HCT116 (cell line): ENCODE measurements at regions not wholly inside any gene's neighbourhood (a gene's known extent, or its start where the extent isn't known, plus 50 kb on each side); places are given as distances from the start of the nearest gene placed in this dataset.

Experiments
- ATAC-seq: fragments of 200-7000 bp; cut with Tn5 transposase; 2 replicates; pipeline ENCODE4 v1.9.1; 2020; ENCODE audit warnings: mild to moderate bottlenecking, moderate library complexity
- BruUV-seq: library from RNA; stranded (reverse); fragments of 400-500 nt; replicated peaks from 2 replicates; lab custom pipeline; 2021; lab: Mats Ljungman, UMichigan
- CTCF ChIA-PET: fragments of 300-600 bp; sonication (Branson Sonifier 250); formaldehyde crosslinking; loops from one replicate; lab custom pipeline; 2021; ENCODE audit warnings: antibody characterized with exemption; lab: Charles Lee
- POLR2A ChIA-PET: fragments of 300-600, 350-600 bp; sonication (Branson Sonifier 250); formaldehyde crosslinking; loops from one replicate; lab custom pipeline; 2021; ENCODE audit warnings: antibody characterized with exemption; lab: Charles Lee
- RAD21 ChIA-PET, 2 experiments: fragments of 300-600 bp; sonication (Branson Sonifier 250); formaldehyde crosslinking; loops; one replicate each; lab custom pipeline; 2023; ENCODE audit warnings: low total read pairs in 2 of 2; ENCODE audit not compliant: uncharacterized antibody in 2 of 2, unreplicated experiment in 2 of 2, low non-redundant PET in 1 of 2; lab: Charles Lee
- DNase-seq: peaks from one replicate; pipeline ENCODE4 v3.0.0-alpha.2; 2010; ENCODE audit warnings: low read depth, low spot score
- H2AFZ ChIP-seq: fragments of 200-600 bp; shearing (Covaris generic), sonication (generic); 2 replicates; pipeline ENCODE4 v1.6.1; 2017; ENCODE audit warnings: low read depth, mixed run types, mixed read lengths, antibody characterized with exemption, low read length; ENCODE audit not compliant: poor library complexity, severe bottlenecking
- H3K27ac ChIP-seq: 2 replicates; pipeline ENCODE4 v1.5.1; 2012; ENCODE audit warnings: low read depth, low read length
- H3K27me3 ChIP-seq: fragments of 200-600 bp; sonication (generic); 2 replicates; pipeline ENCODE4 v1.6.1; 2016; ENCODE audit warnings: mixed run types, low read length, mixed read lengths; ENCODE audit not compliant: insufficient read depth
- H3K36me3 ChIP-seq, 2 experiments: fragments of 200-500 bp in 1 of 2; fragments of 200-600 bp in 1 of 2; sonication (Bioruptor generic) in 1 of 2; sonication (generic) in 1 of 2; 2 replicates each; pipeline versions ENCODE4 v1.5.1 to v1.6.1; 2014 to 2016; ENCODE audit warnings: low read length in 2 of 2, inconsistent platforms in 1 of 2, mixed read lengths in 1 of 2, mixed run types in 1 of 2; ENCODE audit not compliant: insufficient read depth in 2 of 2, control insufficient read depth in 1 of 2
- H3K4me1 ChIP-seq, 2 experiments: fragments of 200-600 bp in 1 of 2; sonication (generic) in 1 of 2; 2 replicates each; pipeline versions ENCODE4 v1.5.1 to v1.6.1; 2012 to 2017; ENCODE audit warnings: low read length in 2 of 2, inconsistent platforms in 1 of 2, mild to moderate bottlenecking in 1 of 2, mixed read lengths in 1 of 2, mixed run types in 1 of 2, moderate library complexity in 1 of 2; ENCODE audit not compliant: insufficient read depth in 2 of 2, control insufficient read depth in 1 of 2
- H3K4me2 ChIP-seq: fragments of 200-600 bp; sonication (generic); 2 replicates; pipeline ENCODE4 v1.6.1; 2017; ENCODE audit warnings: mixed run types, low read length, mixed read lengths
- H3K4me3 ChIP-seq, 2 experiments: fragments of 200-600 bp in 1 of 2; sonication (generic) in 1 of 2; replicated peaks in 1 of 2; 2 replicates each; pipeline ENCODE4 v1.5.1; 2011 to 2016; ENCODE audit warnings: low read length in 2 of 2, control low read depth in 1 of 2, low read depth in 1 of 2, mild to moderate bottlenecking in 1 of 2, mixed read lengths in 1 of 2, mixed run types in 1 of 2
- H3K79me2 ChIP-seq: fragments of 200-600 bp; sonication (generic); 2 replicates; pipeline ENCODE4 v1.6.1; 2017; ENCODE audit warnings: mild to moderate bottlenecking, mixed run types, low read length, moderate library complexity, mixed read lengths; ENCODE audit not compliant: insufficient read depth
- H3K9ac ChIP-seq: fragments of 200-600 bp; sonication (generic); 2 replicates; pipeline ENCODE4 v1.6.1; 2016; ENCODE audit warnings: low read length, mixed read lengths
- H3K9me2 ChIP-seq: fragments of 200-600 bp; sonication (generic), shearing (Covaris generic); 2 replicates; pipeline ENCODE4 v1.6.1; 2017; ENCODE audit warnings: mixed run types, mild to moderate bottlenecking, moderate library complexity; ENCODE audit not compliant: insufficient read depth
- H3K9me3 ChIP-seq, 2 experiments: fragments of 200-500 bp in 1 of 2; fragments of 200-600 bp in 1 of 2; sonication (Bioruptor generic) in 1 of 2; sonication (generic) in 1 of 2; 2 replicates each; pipeline ENCODE4 v1.6.1; 2014 to 2017; ENCODE audit warnings: low read length in 2 of 2, mixed read lengths in 2 of 2, inconsistent platforms in 1 of 2, low read depth in 1 of 2, mild to moderate bottlenecking in 1 of 2, mixed run types in 1 of 2, moderate library complexity in 1 of 2; ENCODE audit not compliant: control insufficient read depth in 1 of 2, insufficient read depth in 1 of 2
- H4K20me1 ChIP-seq: fragments of 200-600 bp; sonication (generic), shearing (Covaris generic); 2 replicates; pipeline ENCODE4 v1.6.1; 2017; ENCODE audit warnings: mixed run types, mild to moderate bottlenecking, moderate library complexity; ENCODE audit not compliant: insufficient read depth
- EZH2 ChIP-seq: fragments of 200-600 bp; sonication (generic); IDR thresholded peaks from 2 replicates; pipeline ENCODE4 v1.6.1; 2017; ENCODE audit warnings: antibody characterized with exemption, mixed run types
- EZH2phosphoT487 ChIP-seq: fragments of 200-600 bp; IDR thresholded peaks from 2 replicates; pipeline ENCODE4 v1.6.1; 2018; ENCODE audit warnings: antibody characterized with exemption, borderline replicate concordance
- JUND ChIP-seq: IDR thresholded peaks from 2 replicates; pipeline ENCODE4 v1.6.1; 2012
- POLR2A ChIP-seq: IDR thresholded peaks from 2 replicates; pipeline ENCODE4 v1.7.0; 2011; ENCODE audit warnings: borderline replicate concordance; ENCODE audit not compliant: insufficient read depth, insufficient read length; ENCODE audit errors: extremely low read depth
- POLR2AphosphoS5 ChIP-seq: IDR thresholded peaks from 2 replicates; pipeline ENCODE4 v1.6.1; 2011; ENCODE audit warnings: mild to moderate bottlenecking, low read depth, low read length, moderate library complexity
- SIN3A ChIP-seq: IDR thresholded peaks from 2 replicates; pipeline ENCODE4 v1.6.1; 2012; ENCODE audit warnings: low read depth
- SP1 ChIP-seq: IDR thresholded peaks from 2 replicates; pipeline ENCODE4 v1.6.1; 2012; ENCODE audit warnings: low read depth
- SRF ChIP-seq: IDR thresholded peaks from 2 replicates; pipeline ENCODE4 v1.6.1; 2012; ENCODE audit warnings: low read depth
- ZFX ChIP-seq: fragments of 450-650 bp; IDR thresholded peaks from 2 replicates; pipeline ENCODE4 v1.6.1; 2017
- intact Hi-C: fragments of 100-400 bp; cut with micrococcal nuclease; formaldehyde crosslinking; loops from 2 replicates; pipeline ENCODE4 v1.10.0; 2022
- TF ChIP-seq, protein P1 (sequence below): IDR thresholded peaks from 2 replicates; pipeline ENCODE4 v1.6.1; 2012; ENCODE audit warnings: low read depth
- TF ChIP-seq, protein P2 (sequence below), 3 experiments: fragments of 200-600 bp in 1 of 3; sonication (generic) in 1 of 3; IDR thresholded peaks in 2 of 3; conservative IDR thresholded peaks in 1 of 3; 2 replicates each; pipeline ENCODE4 v1.5.1; 2012 to 2017; ENCODE audit warnings: low read depth in 2 of 3, low read length in 2 of 3, antibody characterized with exemption in 1 of 3, borderline replicate concordance in 1 of 3, control low read depth in 1 of 3, mild to moderate bottlenecking in 1 of 3, mixed read lengths in 1 of 3, mixed run types in 1 of 3, moderate library complexity in 1 of 3; ENCODE audit not compliant: insufficient read depth in 1 of 3
- TF ChIP-seq, protein P3 (sequence below): IDR thresholded peaks from 2 replicates; pipeline ENCODE4 v1.6.1; 2012

- TF ChIP-seq, protein P1, sequence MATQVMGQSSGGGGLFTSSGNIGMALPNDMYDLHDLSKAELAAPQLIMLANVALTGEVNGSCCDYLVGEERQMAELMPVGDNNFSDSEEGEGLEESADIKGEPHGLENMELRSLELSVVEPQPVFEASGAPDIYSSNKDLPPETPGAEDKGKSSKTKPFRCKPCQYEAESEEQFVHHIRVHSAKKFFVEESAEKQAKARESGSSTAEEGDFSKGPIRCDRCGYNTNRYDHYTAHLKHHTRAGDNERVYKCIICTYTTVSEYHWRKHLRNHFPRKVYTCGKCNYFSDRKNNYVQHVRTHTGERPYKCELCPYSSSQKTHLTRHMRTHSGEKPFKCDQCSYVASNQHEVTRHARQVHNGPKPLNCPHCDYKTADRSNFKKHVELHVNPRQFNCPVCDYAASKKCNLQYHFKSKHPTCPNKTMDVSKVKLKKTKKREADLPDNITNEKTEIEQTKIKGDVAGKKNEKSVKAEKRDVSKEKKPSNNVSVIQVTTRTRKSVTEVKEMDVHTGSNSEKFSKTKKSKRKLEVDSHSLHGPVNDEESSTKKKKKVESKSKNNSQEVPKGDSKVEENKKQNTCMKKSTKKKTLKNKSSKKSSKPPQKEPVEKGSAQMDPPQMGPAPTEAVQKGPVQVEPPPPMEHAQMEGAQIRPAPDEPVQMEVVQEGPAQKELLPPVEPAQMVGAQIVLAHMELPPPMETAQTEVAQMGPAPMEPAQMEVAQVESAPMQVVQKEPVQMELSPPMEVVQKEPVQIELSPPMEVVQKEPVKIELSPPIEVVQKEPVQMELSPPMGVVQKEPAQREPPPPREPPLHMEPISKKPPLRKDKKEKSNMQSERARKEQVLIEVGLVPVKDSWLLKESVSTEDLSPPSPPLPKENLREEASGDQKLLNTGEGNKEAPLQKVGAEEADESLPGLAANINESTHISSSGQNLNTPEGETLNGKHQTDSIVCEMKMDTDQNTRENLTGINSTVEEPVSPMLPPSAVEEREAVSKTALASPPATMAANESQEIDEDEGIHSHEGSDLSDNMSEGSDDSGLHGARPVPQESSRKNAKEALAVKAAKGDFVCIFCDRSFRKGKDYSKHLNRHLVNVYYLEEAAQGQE = no peak
These were observed 376.9 kb upstream of the RASGRP1 start (continued) for GRCh38 chr15:38941399-38941953.

DNA sequence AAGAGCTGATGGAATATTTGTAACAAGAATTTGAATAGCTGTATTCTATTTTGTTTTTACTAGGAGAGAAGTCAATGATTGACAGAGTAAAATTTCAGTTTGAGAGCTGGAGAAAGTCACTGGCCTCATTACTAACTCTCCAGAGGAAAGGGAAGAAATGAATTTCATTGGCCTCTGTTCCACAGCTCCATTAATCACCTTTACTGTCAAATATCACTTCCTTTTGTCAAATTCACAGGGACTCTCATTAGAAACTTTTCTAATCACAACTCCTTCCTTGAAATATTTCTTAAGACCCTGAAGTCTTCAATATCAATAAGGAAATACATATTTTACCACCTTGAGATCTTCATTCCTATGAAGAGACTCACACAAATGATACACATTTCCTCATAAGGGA is 379.9 kb upstream of the RASGRP1 start:
- H3K9ac ChIP-seq = no peak overlapping the region
- no peaks in the 10 kb centered on the region for H3K9me2 ChIP-seq
- no peaks in the 10 kb centered on the region for H4K20me1 ChIP-seq
- H3K27me3 ChIP-seq = 0 out of 2 replicates have a peak, but pooled peaks cover 16% of the 10 kb centered on the region
- TF ChIP-seq EZH2phosphoT487 = no peak
- no peak for TF ChIP-seq SP1
- no peak for TF ChIP-seq ZFX
- TF ChIP-seq JUND = no peak
- no peak for TF ChIP-seq SRF
- TF ChIP-seq POLR2AphosphoS5 = no peak
- no peak for TF ChIP-seq POLR2A
- TF ChIP-seq, protein P2, sequence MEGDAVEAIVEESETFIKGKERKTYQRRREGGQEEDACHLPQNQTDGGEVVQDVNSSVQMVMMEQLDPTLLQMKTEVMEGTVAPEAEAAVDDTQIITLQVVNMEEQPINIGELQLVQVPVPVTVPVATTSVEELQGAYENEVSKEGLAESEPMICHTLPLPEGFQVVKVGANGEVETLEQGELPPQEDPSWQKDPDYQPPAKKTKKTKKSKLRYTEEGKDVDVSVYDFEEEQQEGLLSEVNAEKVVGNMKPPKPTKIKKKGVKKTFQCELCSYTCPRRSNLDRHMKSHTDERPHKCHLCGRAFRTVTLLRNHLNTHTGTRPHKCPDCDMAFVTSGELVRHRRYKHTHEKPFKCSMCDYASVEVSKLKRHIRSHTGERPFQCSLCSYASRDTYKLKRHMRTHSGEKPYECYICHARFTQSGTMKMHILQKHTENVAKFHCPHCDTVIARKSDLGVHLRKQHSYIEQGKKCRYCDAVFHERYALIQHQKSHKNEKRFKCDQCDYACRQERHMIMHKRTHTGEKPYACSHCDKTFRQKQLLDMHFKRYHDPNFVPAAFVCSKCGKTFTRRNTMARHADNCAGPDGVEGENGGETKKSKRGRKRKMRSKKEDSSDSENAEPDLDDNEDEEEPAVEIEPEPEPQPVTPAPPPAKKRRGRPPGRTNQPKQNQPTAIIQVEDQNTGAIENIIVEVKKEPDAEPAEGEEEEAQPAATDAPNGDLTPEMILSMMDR (IDR thresholded peaks at IDR 0.05 in 2 of 3, conservative IDR thresholded peaks at IDR 0.05 in 1 of 3; ENCODE audit: borderline replicate concordance in 1 of 3, insufficient read depth in 1 of 3, low read depth in 2 of 3, low read length in 2 of 3) = no peak
- no peak for TF ChIP-seq SIN3A
- TF ChIP-seq, protein P3, sequence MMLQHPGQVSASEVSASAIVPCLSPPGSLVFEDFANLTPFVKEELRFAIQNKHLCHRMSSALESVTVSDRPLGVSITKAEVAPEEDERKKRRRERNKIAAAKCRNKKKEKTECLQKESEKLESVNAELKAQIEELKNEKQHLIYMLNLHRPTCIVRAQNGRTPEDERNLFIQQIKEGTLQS = no peak
- TF ChIP-seq EZH2 = no peak
- ChIA-PET CTCF (no interaction called here), RAD21 (no interaction called here), POLR2A (no interaction called here)
- no peak overlapping the region for H3K27ac ChIP-seq
- H3K9me3 ChIP-seq = no peaks in the 10 kb centered on the region
- no TSS peak for BruUV-seq
- H2AFZ ChIP-seq = no peak overlapping the region
- H3K79me2 ChIP-seq = no peaks in the 10 kb centered on the region
- no peak overlapping the region for H3K4me2 ChIP-seq
- ATAC-seq (no peak), DNase-seq (no peak)
- no peak overlapping the region for H3K4me3 ChIP-seq
- H3K36me3 ChIP-seq = no peaks in the 10 kb centered on the region
- H3K4me1 ChIP-seq = no peaks in the 10 kb centered on the region; a peak in 1 of 4 replicates
- intact Hi-C loops = no loop called here
